HEK293T (cell line): ENCODE measurements at regions not wholly inside any gene's neighbourhood (a gene's known extent, or its start where the extent isn't known, plus 50 kb on each side); places are given as distances from the start of the nearest gene placed in this dataset.

Source experiments
- CTBP1 ChIP-seq: fragments of 450-650 bp; IDR thresholded peaks from 2 replicates; pipeline ENCODE4 v1.6.1; 2016; ENCODE audit warnings: borderline replicate concordance
- ELF4 ChIP-seq: fragments of 450-650 bp; IDR thresholded peaks from 2 replicates; pipeline ENCODE4 v1.6.1; 2017; ENCODE audit warnings: antibody characterized with exemption
- FOXM1 ChIP-seq: fragments of 450-650 bp; IDR thresholded peaks from 2 replicates; pipeline ENCODE4 v1.6.1; 2017; ENCODE audit warnings: mild to moderate bottlenecking, borderline replicate concordance
- HDGF ChIP-seq: fragments of 450-650 bp; IDR thresholded peaks from 2 replicates; pipeline ENCODE4 v1.6.1; 2017; ENCODE audit warnings: antibody characterized with exemption, borderline replicate concordance
- LEF1 ChIP-seq: fragments of 450-650 bp; IDR thresholded peaks from 2 replicates; pipeline ENCODE4 v1.6.1; 2017; ENCODE audit warnings: mild to moderate bottlenecking, borderline replicate concordance
- NFRKB ChIP-seq: fragments of 450-650 bp; IDR thresholded peaks from 2 replicates; pipeline ENCODE4 v1.6.1; 2016; ENCODE audit warnings: mild to moderate bottlenecking, moderate library complexity
- ZNF384 ChIP-seq: fragments of 450-650 bp; IDR thresholded peaks from 2 replicates; pipeline ENCODE4 v1.6.1; 2016

GRCh38 chr9:108707120-108707519, 148.7 kb downstream of the ACTL7B start:
- TF ChIP-seq FOXM1 (no peak), CTBP1 (no peak), LEF1 (no peak), HDGF (no peak), ELF4 (no peak), ZNF384 (no peak), NFRKB (no peak)
